HUES48 (cell line): ENCODE measurements at regions not wholly inside any gene's neighbourhood (a gene's known extent, or its start where the extent isn't known, plus 50 kb on each side); places are given as distances from the start of the nearest gene placed in this dataset.
"Not testable (repeated sequence)": the region's sequence is repeated elsewhere in the genome, so short reads cannot be mapped to it uniquely, and the experiment has no call there.

Experiments used
- H3K27ac ChIP-seq: one replicate; pipeline ENCODE4 v1.7.0; 2013; ENCODE audit warnings: low read depth, low read length, inconsistent platforms
- H3K27me3 ChIP-seq: 2 replicates; pipeline ENCODE4 v1.6.1; 2013; ENCODE audit warnings: mild to moderate bottlenecking, low read length; ENCODE audit not compliant: control insufficient read depth, insufficient read depth
- H3K36me3 ChIP-seq: 2 replicates; pipeline ENCODE4 v1.6.1; 2013; ENCODE audit warnings: low read length; ENCODE audit not compliant: control insufficient read depth, insufficient read depth
- H3K4me1 ChIP-seq: 2 replicates; pipeline ENCODE4 v1.6.1; 2013; ENCODE audit warnings: mild to moderate bottlenecking, low read length; ENCODE audit not compliant: control insufficient read depth, insufficient read depth
- H3K4me3 ChIP-seq: 2 replicates; pipeline ENCODE4 v1.5.1; 2013; ENCODE audit warnings: mild to moderate bottlenecking, low read depth, low read length
- H3K9ac ChIP-seq: 2 replicates; pipeline ENCODE4 v1.6.1; 2013; ENCODE audit warnings: mild to moderate bottlenecking, low read depth, low read length, moderate library complexity
- H3K9me3 ChIP-seq: 2 replicates; pipeline ENCODE4 v1.6.1; 2013; ENCODE audit warnings: low read length; ENCODE audit not compliant: control insufficient read depth, insufficient read depth

DNA sequence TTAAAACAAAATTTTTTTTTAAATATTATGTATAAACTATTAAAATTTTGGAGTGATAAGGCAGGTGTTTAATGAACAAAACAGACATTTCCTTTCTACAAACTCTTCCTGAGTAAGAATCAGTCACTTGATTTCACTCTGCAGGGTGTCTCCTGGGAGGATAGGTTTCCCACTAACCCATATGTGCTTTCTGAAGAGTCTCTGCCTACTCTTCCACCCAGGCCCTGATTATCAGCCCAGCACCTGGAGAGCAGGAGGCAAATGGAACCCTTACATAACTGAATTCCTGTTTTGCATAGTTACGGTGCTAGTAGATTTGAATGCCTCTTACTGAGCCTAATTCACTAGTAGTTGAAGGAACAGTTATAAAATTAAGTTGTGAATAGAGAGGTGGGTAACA, 1718.6 kb downstream of the SUCLG1 start:
- Histone ChIP-seq H3K9me3 (no peaks in the 10 kb centered on the region), H3K36me3 (no peaks in the 10 kb centered on the region), H3K27ac (no peak overlapping the region), H3K4me1 (no peaks in the 10 kb centered on the region), H3K27me3 (no peaks in the 10 kb centered on the region), H3K4me3 (no peak overlapping the region), H3K9ac (no peak overlapping the region)

DNA sequence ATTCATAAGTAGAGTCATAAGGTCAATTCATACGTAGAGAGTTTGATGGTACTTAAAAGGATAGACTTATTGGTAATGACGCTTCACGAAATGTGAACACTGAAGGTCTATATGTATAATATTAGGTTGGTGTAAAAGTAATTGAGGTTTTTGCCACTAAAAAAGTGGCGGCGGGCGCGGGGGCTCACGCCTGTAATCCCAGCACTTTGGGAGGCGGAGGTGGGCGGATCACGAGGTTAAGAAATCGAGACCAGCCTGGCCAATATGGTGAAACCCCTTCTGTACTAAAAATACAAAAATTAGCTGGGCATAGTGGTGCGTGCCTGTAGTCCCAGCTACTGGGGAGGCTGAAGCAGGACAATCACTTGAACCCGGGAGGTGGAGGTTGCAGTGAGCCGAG, 1721.1 kb downstream of the SUCLG1 start:
- not testable (repeated sequence) for H3K36me3 ChIP-seq, H3K27ac ChIP-seq, H3K9me3 ChIP-seq, H3K27me3 ChIP-seq, H3K9ac ChIP-seq, H3K4me3 ChIP-seq, H3K4me1 ChIP-seq

DNA sequence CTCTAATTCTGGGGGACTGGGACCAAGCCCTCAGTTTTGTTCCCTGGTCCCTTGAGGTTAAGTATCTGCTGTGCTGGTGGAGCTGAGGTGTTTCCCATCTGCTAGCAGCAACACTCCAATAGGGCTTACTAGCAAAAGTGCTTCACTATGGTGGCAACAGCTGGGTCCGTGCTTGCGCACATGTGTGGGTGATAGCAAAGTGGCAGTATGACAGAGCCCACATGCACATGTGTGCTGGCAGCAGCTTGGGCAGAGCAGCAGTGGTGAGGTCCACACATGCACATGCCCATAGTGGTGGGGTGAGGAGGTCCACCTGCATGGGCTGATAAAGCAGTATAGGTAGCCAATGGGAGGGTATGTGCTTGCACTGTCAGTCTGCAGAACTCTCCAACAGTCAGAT, 1723.7 kb downstream of the SUCLG1 start:
- no peak overlapping the region for H3K27ac ChIP-seq
- H3K36me3 ChIP-seq, result no peaks in the 10 kb centered on the region
- H3K9me3 ChIP-seq, result no peaks in the 10 kb centered on the region
- H3K4me3 ChIP-seq, result no peak overlapping the region
- no peaks in the 10 kb centered on the region for H3K4me1 ChIP-seq
- no peaks in the 10 kb centered on the region for H3K27me3 ChIP-seq
- no peak overlapping the region for H3K9ac ChIP-seq

DNA sequence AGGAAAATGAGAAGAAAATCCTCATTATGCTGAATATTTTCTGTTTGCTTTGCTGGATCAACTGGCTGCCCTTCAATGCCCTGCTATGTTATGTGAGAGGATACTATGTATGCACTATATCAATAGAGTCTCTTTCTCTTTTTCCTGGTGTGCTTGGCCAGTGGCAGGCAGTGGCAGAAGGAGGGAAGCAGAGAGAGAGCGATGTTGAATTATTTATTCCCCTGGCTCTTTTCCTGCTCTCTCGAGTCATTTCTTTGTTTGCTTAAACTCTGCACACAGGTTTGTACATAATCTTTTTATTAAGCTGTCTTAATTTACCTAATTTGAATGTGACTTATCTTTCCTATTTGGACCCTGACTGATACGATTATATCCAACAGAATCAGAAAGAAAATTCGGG, 1727.3 kb downstream of the SUCLG1 start:
- Histone ChIP-seq H3K9me3 (no peaks in the 10 kb centered on the region), H3K36me3 (no peaks in the 10 kb centered on the region), H3K4me3 (no peak overlapping the region), H3K4me1 (no peaks in the 10 kb centered on the region), H3K27ac (no peak overlapping the region), H3K9ac (no peak overlapping the region), H3K27me3 (no peaks in the 10 kb centered on the region)

DNA sequence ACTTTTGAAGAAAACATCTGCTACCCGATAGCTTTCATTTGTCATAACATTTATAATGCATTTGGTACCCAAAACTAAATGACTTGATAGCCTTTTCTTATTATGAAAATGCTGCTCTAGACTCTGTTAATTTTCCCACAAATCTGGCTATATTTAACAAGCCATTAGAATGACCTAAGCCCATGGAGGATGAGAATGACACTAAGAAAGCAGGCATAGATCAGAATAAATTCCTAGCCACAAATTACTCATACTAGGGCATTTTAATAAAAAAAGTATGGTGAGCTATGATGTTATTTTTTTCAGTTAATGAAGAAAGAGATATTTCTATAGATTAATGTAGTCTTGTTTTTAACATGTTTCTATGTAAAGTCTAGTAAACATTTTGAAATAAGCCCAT, 1728.3 kb downstream of the SUCLG1 start:
- Histone ChIP-seq H3K9me3 (no peaks in the 10 kb centered on the region), H3K9ac (no peak overlapping the region), H3K27ac (no peak overlapping the region), H3K27me3 (no peaks in the 10 kb centered on the region), H3K36me3 (no peaks in the 10 kb centered on the region), H3K4me1 (no peaks in the 10 kb centered on the region), H3K4me3 (no peak overlapping the region)

DNA sequence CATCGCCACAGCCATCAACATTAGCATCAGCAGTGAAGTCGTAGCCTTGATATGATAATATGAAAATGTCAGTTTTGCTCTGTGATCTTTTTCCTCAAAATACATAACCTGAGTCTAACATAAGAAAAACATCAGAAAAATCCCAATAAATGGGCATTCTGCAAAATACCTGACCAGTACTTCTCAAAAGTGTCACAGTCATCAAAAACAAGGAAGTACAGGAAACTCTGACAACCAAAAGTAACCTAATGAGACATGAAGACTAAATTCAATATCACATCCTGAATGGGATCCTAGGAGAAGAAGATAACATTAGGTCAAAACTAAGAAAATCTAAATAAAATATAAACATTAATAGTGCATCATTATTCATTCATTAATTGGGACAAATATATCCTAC, 1731.0 kb downstream of the SUCLG1 start:
- H3K9ac ChIP-seq, result no peak overlapping the region

DNA sequence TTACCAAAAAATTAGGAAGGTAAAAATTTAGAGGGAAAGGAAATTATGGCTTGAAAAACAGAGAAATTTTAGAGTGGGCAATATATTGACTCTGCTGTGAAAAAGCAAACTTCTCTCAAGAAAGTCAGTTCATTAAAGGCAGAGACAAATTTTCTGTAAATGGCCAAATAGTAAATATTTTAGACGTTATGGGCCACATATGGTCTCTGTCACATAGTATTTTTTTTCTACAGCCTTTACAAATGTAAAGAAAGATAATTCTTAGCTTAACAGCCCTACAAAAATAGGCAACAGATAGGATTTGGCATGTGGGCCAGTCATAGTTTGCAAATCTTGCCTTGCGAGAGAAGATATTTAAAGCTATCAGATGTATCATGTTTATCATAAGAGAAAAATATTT, 1750.4 kb downstream of the SUCLG1 start:
- Histone ChIP-seq H3K36me3 (no peaks in the 10 kb centered on the region), H3K4me1 (no peaks in the 10 kb centered on the region), H3K9ac (no peak overlapping the region), H3K4me3 (no peak overlapping the region), H3K27ac (no peak overlapping the region), H3K27me3 (no peaks in the 10 kb centered on the region), H3K9me3 (no peaks in the 10 kb centered on the region; the same call in 1 of the 2 replicates)

More for the DNA sequence above, 1731.0 kb downstream of the SUCLG1 start:
- Histone ChIP-seq H3K9me3 (no peaks in the 10 kb centered on the region), H3K27me3 (no peaks in the 10 kb centered on the region), H3K4me1 (no peaks in the 10 kb centered on the region), H3K27ac (no peak overlapping the region), H3K4me3 (no peak overlapping the region), H3K36me3 (no peaks in the 10 kb centered on the region)

DNA sequence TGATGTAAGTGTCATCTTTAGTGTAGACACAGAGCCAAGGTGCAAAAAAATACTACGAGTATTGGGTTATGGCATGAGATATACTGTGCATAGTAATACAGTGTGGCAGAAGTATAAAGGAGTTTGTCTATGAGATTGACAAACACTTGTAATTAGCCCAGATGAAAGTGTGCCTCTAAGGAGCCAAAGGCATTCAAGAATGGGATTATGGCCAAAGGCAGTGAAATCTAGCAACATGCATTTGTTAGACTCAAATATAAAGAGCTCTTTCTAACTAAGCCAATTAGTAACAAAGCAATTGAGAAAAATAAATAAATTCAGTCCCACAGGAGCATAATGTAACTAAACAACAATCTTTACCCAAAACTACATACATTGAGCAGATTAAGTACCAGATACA, 1761.8 kb downstream of the SUCLG1 start:
- H3K36me3 ChIP-seq, result no peaks in the 10 kb centered on the region
- H3K9me3 ChIP-seq, result no peaks in the 10 kb centered on the region
- no peak overlapping the region for H3K9ac ChIP-seq
- no peak overlapping the region for H3K27ac ChIP-seq
- H3K4me3 ChIP-seq, result no peak overlapping the region
- no peaks in the 10 kb centered on the region for H3K27me3 ChIP-seq
- no peaks in the 10 kb centered on the region for H3K4me1 ChIP-seq

DNA sequence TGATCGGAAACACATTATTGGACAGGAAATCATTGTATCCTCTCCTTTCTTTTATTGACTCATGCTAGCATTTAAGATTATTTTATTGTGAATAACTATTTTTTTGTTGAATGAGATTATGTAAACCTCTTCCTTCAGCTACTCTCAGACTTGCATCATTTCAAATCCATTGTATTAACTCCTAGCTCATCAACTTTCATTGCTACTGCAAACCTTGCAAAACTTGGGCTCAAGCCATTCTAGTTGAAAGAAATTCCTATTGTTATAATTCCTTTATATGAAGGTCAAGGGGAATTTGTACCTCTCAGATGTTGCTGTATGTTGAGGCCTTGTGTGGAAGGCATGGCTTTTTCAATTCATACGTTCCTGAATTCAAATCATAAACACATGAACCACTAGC, 1764.6 kb downstream of the SUCLG1 start:
- H3K4me3 ChIP-seq, result no peak overlapping the region
- no peaks in the 10 kb centered on the region for H3K9me3 ChIP-seq
- no peak overlapping the region for H3K9ac ChIP-seq
- no peaks in the 10 kb centered on the region for H3K4me1 ChIP-seq
- no peaks in the 10 kb centered on the region for H3K27me3 ChIP-seq
- H3K27ac ChIP-seq, result no peak overlapping the region
- H3K36me3 ChIP-seq, result no peaks in the 10 kb centered on the region

DNA sequence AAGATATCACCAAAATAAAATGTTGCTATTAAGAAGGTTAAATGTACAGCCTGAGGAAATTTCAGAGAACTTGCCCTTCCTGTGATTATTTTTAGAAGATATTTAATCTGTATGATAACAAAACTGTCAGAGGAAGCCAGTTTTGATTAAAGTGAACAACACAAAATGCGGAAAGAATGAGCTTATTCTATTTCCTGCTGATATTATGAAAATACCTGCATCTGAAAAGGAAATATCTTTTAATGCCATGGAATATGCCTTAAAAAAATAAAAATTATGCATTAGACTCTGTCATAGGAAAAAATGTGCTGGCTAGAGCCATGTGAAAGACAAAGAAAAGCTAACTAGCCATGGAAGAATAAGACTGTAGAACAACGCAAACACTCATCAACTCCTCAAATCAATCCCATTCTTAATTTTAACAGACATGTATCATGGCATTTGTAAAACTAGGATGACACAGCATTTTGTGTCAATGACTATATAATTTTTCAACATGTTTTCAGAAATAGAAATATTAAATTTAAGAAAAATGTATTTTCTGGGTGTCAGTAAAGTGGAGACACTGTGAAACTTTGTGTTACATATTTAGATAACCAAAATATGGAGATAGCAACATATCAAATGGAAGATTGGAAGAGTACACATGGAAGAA, 1768.2 kb downstream of the SUCLG1 start:
- no peak overlapping the region for H3K27ac ChIP-seq
- no peaks in the 10 kb centered on the region for H3K36me3 ChIP-seq
- no peak overlapping the region for H3K9ac ChIP-seq
- H3K4me1 ChIP-seq, result no peaks in the 10 kb centered on the region
- H3K27me3 ChIP-seq, result no peaks in the 10 kb centered on the region
- no peak overlapping the region for H3K4me3 ChIP-seq
- H3K9me3 ChIP-seq, result no peaks in the 10 kb centered on the region

DNA sequence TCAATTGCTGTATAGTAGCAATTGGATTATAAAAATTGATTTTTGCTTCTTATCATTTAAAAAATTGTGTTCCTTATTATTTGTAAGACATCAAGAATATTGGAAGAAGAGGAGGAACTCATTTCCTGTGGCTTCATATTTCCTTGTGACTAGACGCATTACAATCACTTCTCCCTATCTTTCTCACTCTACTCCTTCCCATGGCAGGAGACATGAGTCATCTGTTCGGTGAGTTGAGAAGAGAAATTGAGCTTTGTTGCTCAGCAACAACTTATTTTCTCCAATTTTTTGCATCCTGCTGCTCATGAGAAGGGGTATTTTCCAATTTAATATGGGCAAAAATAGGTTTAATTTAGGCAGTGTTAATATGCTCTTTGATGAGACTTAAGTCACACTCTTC, 1783.9 kb downstream of the SUCLG1 start:
- H3K9me3 ChIP-seq, result 0 out of 2 replicates have a peak, but pooled peaks cover 3% of the 10 kb centered on the region
- H3K27me3 ChIP-seq, result no peaks in the 10 kb centered on the region
- H3K9ac ChIP-seq, result no peak overlapping the region
- no peak overlapping the region for H3K4me3 ChIP-seq
- H3K27ac ChIP-seq, result no peak overlapping the region
- no peaks in the 10 kb centered on the region for H3K4me1 ChIP-seq
- no peaks in the 10 kb centered on the region for H3K36me3 ChIP-seq

DNA sequence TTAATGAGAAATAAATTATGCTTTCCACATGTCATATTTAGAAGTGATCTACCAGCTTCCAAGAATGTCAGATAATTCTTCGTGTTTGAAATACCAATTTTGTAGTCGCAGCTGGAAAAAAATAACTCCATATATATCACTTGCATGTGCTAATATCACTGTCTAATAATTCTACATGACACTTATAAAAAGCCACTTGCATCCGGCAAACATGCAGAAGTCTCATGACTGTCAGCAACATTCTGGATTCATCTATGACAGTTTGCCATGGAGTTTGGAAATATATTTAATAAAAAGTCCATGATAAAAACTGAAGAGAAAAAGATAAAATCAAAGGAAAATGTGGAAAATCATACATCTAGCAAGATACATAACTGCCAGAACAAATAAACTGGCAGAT, 1784.4 kb downstream of the SUCLG1 start:
- 0 out of 2 replicates have a peak, but pooled peaks cover 1% of the 10 kb centered on the region for H3K9me3 ChIP-seq
- H3K27ac ChIP-seq, result no peak overlapping the region
- H3K27me3 ChIP-seq, result no peaks in the 10 kb centered on the region
- no peak overlapping the region for H3K9ac ChIP-seq
- H3K4me3 ChIP-seq, result no peak overlapping the region
- no peaks in the 10 kb centered on the region for H3K36me3 ChIP-seq
- no peaks in the 10 kb centered on the region for H3K4me1 ChIP-seq
